PFSK-1 (cell line): ENCODE measurements at regions not wholly inside any gene's neighbourhood (a gene's known extent, or its start where the extent isn't known, plus 50 kb on each side); places are given as distances from the start of the nearest gene placed in this dataset.

Experiments used
- REST ChIP-seq, 2 experiments: IDR thresholded peaks; 2 replicates each; pipeline versions ENCODE4 v1.6.1 to v1.8.0; 2011 to 2012; ENCODE audit warnings: low read depth in 2 of 2, low read length in 2 of 2, control low read depth in 1 of 2, inconsistent platforms in 1 of 2, mild to moderate bottlenecking in 1 of 2, moderate library complexity in 1 of 2; ENCODE audit not compliant: insufficient read depth in 1 of 2
- TAF1 ChIP-seq: IDR thresholded peaks from 2 replicates; pipeline ENCODE4 v1.6.1; 2012; ENCODE audit warnings: low read length, control low read depth, borderline replicate concordance; ENCODE audit not compliant: insufficient read depth

DNA sequence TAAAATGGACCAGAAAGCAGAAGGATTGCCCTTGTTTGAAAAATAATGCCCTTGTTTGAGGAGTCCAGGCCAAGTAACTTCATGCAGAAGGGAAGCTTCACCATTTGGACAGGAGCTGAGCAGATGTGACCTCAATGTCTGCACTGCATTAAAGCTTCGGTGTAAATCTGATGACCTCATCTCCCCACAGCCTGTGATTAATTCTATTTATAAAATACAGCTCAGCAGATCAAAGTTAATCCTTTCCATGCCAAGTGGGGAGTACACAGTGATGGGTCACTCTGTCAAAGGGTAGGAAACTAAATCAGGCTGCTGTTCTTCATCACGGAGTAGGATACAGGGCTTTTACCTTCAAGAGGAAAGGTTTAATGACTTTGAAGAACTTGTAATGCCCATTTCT is 533.7 kb downstream of the RPS29 start:
- TF ChIP-seq TAF1 (no peak), REST (IDR thresholded peaks at IDR 0.05; ENCODE audit: insufficient read depth in 1 of 2, low read depth in 2 of 2, low read length in 2 of 2) (no peak)
